ENCODE measurements at regions not wholly inside any gene's neighbourhood (a gene's known extent, or its start where the extent isn't known, plus 50 kb on each side); places are given as distances from the start of the nearest gene placed in this dataset.

DNA sequence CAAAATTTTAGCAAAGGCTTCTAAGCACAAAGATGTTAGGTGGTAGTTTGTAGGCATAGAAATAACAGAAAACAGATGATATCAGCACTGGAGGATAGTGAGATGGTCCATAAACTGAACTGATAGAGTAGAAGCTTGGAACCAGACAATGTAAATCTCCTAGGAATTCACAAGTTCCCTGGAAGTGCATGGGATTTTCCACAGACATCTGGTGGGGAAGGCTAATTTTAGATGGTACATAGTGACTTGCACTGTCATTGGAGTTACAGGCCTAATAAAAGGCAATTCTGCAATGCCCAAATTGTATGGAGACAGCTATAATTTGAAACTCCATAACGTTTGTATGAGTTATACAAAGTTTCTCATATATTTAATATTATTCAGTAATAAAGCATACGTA lies 653.0 kb upstream of the MEF2C start:
- no peak overlapping the region for H2AK9ac ChIP-seq (replicated peaks; ENCODE audit: low read depth, low read length, poor library complexity)
- no peaks in the 10 kb centered on the region for H3K9me1 ChIP-seq (ENCODE audit: insufficient read depth, low read length)
- H3K23ac ChIP-seq (ENCODE audit: low read depth, low read length), result no peak overlapping the region
- no peak overlapping the region for H3K4me2 ChIP-seq (ENCODE audit: low read depth, low read length)
- H3K4me1 ChIP-seq (ENCODE audit: control insufficient read depth, insufficient read depth, low read length), result no peaks in the 10 kb centered on the region
- no peak overlapping the region for H2BK20ac ChIP-seq (ENCODE audit: low read depth, low read length)
- H2BK15ac ChIP-seq (ENCODE audit: low read depth, low read length), result no peak overlapping the region
- ChIA-PET CTCF (no interaction called here), POLR2A (ENCODE audit: unreplicated experiment) (no interaction called here)
- no peak overlapping the region for H2BK5ac ChIP-seq (ENCODE audit: low read depth, low read length, poor library complexity, severe bottlenecking)
- H3K27me3 ChIP-seq (ENCODE audit: control insufficient read depth, insufficient read depth, low read length), result no peaks in the 10 kb centered on the region
- no peaks in the 10 kb centered on the region for H3K36me3 ChIP-seq (ENCODE audit: control insufficient read depth, insufficient read depth, low read length)
- intact Hi-C loops (cut with micrococcal nuclease), result no loop called here
- no peak overlapping the region for H3K4ac ChIP-seq (ENCODE audit: low read depth, low read length)
- H4K91ac ChIP-seq (ENCODE audit: insufficient read depth, low read depth, low read length), result no peak overlapping the region
- H2AK5ac ChIP-seq (ENCODE audit: low read depth, low read length), result no peak overlapping the region
- no peak overlapping the region for H3K27ac ChIP-seq (ENCODE audit: insufficient read depth, low read length)
- H3K79me1 ChIP-seq (ENCODE audit: low read depth in 1 of 2, low read length in 2 of 2), result no peaks in the 10 kb centered on the region
- no peak overlapping the region for H4K5ac ChIP-seq (ENCODE audit: low read depth, low read length)
- no peak overlapping the region for H3K56ac ChIP-seq (ENCODE audit: extremely low read depth, insufficient read depth, low read length)
- no peak overlapping the region for H3K4me3 ChIP-seq (ENCODE audit: insufficient read depth, low read depth, low read length)
- no peak overlapping the region for H3K18ac ChIP-seq (ENCODE audit: low read depth, low read length)
- H2AFZ ChIP-seq (replicated peaks; ENCODE audit: low read length, poor library complexity), result no peak overlapping the region
- dilution Hi-C loops (cut with HindIII; ENCODE audit: low sequenced_read_pairs, unreplicated experiment), result no loop called here
- H2BK120ac ChIP-seq (ENCODE audit: low read depth, low read length), result no peak overlapping the region
- ATAC-seq (ENCODE audit: low read depth), result no peak
- no TSS peak for BruUV-seq (replicated peaks)
- H4K20me1 ChIP-seq (ENCODE audit: insufficient read depth, low read length), result no peaks in the 10 kb centered on the region
- in situ Hi-C loops (cut with MboI; ENCODE audit: low sequenced_read_pairs), result no loop called here
- no peak overlapping the region for H3K9ac ChIP-seq (ENCODE audit: low read depth, low read length)
- no peak overlapping the region for H3K14ac ChIP-seq (replicated peaks; ENCODE audit: low read depth, low read length)
- no peak for DNase-seq
- no peak overlapping the region for H4K8ac ChIP-seq (ENCODE audit: low read depth in 2 of 2, low read length in 2 of 2)
- no CpG with 5 or more reads among the region's 2 CpGs for WGBS, 2 experiments (ENCODE audit: extremely low coverage in 2 of 2, insufficient read length in 1 of 2)
- no peaks in the 10 kb centered on the region for H3K9me3 ChIP-seq (ENCODE audit: control insufficient read depth, insufficient read depth, low read length)
- TF ChIP-seq, protein P1, sequence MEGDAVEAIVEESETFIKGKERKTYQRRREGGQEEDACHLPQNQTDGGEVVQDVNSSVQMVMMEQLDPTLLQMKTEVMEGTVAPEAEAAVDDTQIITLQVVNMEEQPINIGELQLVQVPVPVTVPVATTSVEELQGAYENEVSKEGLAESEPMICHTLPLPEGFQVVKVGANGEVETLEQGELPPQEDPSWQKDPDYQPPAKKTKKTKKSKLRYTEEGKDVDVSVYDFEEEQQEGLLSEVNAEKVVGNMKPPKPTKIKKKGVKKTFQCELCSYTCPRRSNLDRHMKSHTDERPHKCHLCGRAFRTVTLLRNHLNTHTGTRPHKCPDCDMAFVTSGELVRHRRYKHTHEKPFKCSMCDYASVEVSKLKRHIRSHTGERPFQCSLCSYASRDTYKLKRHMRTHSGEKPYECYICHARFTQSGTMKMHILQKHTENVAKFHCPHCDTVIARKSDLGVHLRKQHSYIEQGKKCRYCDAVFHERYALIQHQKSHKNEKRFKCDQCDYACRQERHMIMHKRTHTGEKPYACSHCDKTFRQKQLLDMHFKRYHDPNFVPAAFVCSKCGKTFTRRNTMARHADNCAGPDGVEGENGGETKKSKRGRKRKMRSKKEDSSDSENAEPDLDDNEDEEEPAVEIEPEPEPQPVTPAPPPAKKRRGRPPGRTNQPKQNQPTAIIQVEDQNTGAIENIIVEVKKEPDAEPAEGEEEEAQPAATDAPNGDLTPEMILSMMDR (conservative IDR thresholded peaks at IDR 0.05; ENCODE audit: low read depth, low read length), result no peak
- TF ChIP-seq CHD1 (IDR thresholded peaks at IDR 0.05; ENCODE audit: low read depth, low read length) (no peak), NFE2L2 (IDR thresholded peaks at IDR 0.05; ENCODE audit: low read depth, low read length) (no peak)
